ENCODE measurements at regions not wholly inside any gene's neighbourhood (a gene's known extent, or its start where the extent isn't known, plus 50 kb on each side); places are given as distances from the start of the nearest gene placed in this dataset.
A peak's percentile ranks its signal among the peaks of the same experiment; 100 is the strongest.

DNA sequence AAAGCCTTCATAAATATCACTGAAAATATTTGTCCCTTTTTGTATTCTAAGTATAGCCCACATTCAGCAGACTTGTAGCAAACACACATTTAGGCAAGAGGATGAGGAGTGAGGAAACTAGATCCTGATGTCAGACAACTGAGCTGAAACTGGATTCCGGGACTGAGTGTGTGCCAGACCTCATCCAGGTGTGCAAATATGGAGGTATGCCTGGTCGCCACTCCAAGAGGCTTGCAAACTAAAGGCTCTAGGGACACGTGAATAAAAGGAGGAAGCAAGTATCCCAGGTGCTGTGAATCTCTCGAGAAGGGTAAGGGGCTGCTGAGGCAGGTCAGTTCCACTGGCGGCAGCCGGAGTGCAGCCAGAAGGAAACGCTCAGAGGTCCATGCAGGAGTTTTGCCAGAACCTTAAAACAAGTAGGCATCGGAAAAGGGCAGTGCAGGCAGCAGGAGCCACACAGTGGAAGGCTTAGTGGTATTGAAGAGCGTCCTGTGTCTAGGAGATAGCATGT lies 77.4 kb upstream of the ALDH1B1 start:
- H2BK12ac ChIP-seq (ENCODE audit: low read depth, low read length) = no peak overlapping the region
- no peaks in the 10 kb centered on the region for H3K79me1 ChIP-seq (ENCODE audit: low read depth, low read length)
- no peak overlapping the region for H2BK15ac ChIP-seq (ENCODE audit: low read length)
- POLR2A ChIA-PET (ENCODE audit: partially characterized antibody) = no interaction called here
- H2AK5ac ChIP-seq (ENCODE audit: low read depth, low read length) = no peak overlapping the region
- no peaks in the 10 kb centered on the region for H3K23me2 ChIP-seq (ENCODE audit: low read depth, low read length)
- H3K23ac ChIP-seq (ENCODE audit: insufficient read length) = no peak overlapping the region
- no peak overlapping the region for H3K4me3 ChIP-seq (ENCODE audit: extremely low read depth in 1 of 4, insufficient read depth in 2 of 4, low read depth in 3 of 4, low read length in 4 of 4)
- H3K18ac ChIP-seq (ENCODE audit: extremely low read depth, low read length) = no peak overlapping the region
- CTCF ChIA-PET (ENCODE audit: partially characterized antibody) = interaction anchor here (0.5 to 1.1 kb wide), 2 partner anchors 19 to 416 kb away, joined by 3 read pairs; no protein-coding TSS in a partner anchor
- no peak overlapping the region for H3K56ac ChIP-seq (replicated peaks; ENCODE audit: insufficient read length, low read depth, low read length)
- no peaks in the 10 kb centered on the region for H3K9me3 ChIP-seq (ENCODE audit: insufficient read depth in 2 of 2, low read depth in 1 of 2, low read length in 1 of 2)
- H4K91ac ChIP-seq (replicated peaks; ENCODE audit: insufficient read length, low read length) = no peak overlapping the region
- peak in 1 of 2 experiments; percentile 37 for DNase-seq (ENCODE audit: low read depth in 1 of 2, low spot score in 2 of 2)
- H2BK120ac ChIP-seq (replicated peaks; ENCODE audit: low read depth, low read length) = no peak overlapping the region
- H4K8ac ChIP-seq (ENCODE audit: extremely low read depth, insufficient read depth, low read length) = no peak overlapping the region
- H3K27me3 ChIP-seq (replicated peaks in 1 of 4; ENCODE audit: control insufficient read depth in 3 of 4, extremely low read depth in 1 of 4, insufficient read depth in 3 of 4, low read length in 3 of 4) = no peaks in the 10 kb centered on the region
- no peak overlapping the region for H4K5ac ChIP-seq (ENCODE audit: insufficient read length, low read depth, low read length)
- no peak overlapping the region for H3K4me2 ChIP-seq (ENCODE audit: insufficient read depth in 1 of 2, low read depth in 2 of 2, low read length in 2 of 2)
- no peaks in the 10 kb centered on the region for H3K79me2 ChIP-seq (ENCODE audit: control insufficient read depth in 1 of 2, insufficient read depth in 2 of 2, low read length in 2 of 2)
- H3K4me1 ChIP-seq (replicated peaks in 1 of 4; ENCODE audit: control insufficient read depth in 3 of 4, insufficient read depth in 4 of 4, low read length in 3 of 4) = peaks cover 0 to 6% (median 4%) of the 10 kb centered on the region in 4 experiments; a peak in 5 of 7 replicates
- no peak overlapping the region for H3K27ac ChIP-seq (ENCODE audit: low read depth, low read length)
- H4K20me1 ChIP-seq (replicated peaks in 1 of 2; ENCODE audit: control insufficient read depth in 1 of 2, insufficient read depth in 2 of 2, low read length in 2 of 2) = no peaks in the 10 kb centered on the region
- no peak for FAIRE-seq
- no peak overlapping the region for H3K4ac ChIP-seq (replicated peaks; ENCODE audit: insufficient read length, low read depth, low read length)
- WGBS, 2 experiments (ENCODE audit: extremely low coverage in 1 of 2, insufficient coverage in 1 of 2, insufficient read length in 1 of 2, insufficient replicate concordance in 2 of 2, low coverage in 1 of 2, low lambda C conversion rate in 2 of 2, missing lambda C conversion rate in 1 of 2) = 77% methylated on average over 9 of the region's 9 CpGs; no CpG with 5 or more reads in 1 of the 2 experiments
- H2AFZ ChIP-seq (ENCODE audit: low read length) = 0 out of 2 replicates have a peak overlapping the region, but pooled peaks have one; percentile 38
- no peak overlapping the region for H3K14ac ChIP-seq (ENCODE audit: insufficient read length)
- H3K9ac ChIP-seq (replicated peaks in 1 of 4; ENCODE audit: extremely low read depth in 1 of 4, low read depth in 3 of 4, low read length in 3 of 4) = no peak overlapping the region
- H2BK20ac ChIP-seq (ENCODE audit: low read length) = no peak overlapping the region
- H3K36me3 ChIP-seq (ENCODE audit: control insufficient read depth in 2 of 4, insufficient read depth in 4 of 4, low read length in 3 of 4) = no peaks in the 10 kb centered on the region
- no peak overlapping the region for H2BK5ac ChIP-seq (ENCODE audit: low read depth, low read length)

All from H1 (cell line).